Chondrocyte (in vitro differentiated cells): ENCODE measurements at regions not wholly inside any gene's neighbourhood (a gene's known extent, or its start where the extent isn't known, plus 50 kb on each side); places are given as distances from the start of the nearest gene placed in this dataset.

Experiments
- DNase-seq: peaks from one replicate; pipeline ENCODE4 v3.0.0; 2021; ENCODE audit warnings: mixed read lengths, low spot score
- H3K27ac Mint-ChIP-seq: one replicate; pipeline ENCODE4 v1.8.0; 2021; ENCODE audit warnings: mild to moderate bottlenecking, moderate library complexity, mixed read lengths; ENCODE audit not compliant: unreplicated experiment
- H3K27me3 Mint-ChIP-seq: 2 replicates; pipeline ENCODE4 v1.8.0; 2021; ENCODE audit warnings: low read depth, mixed read lengths
- H3K36me3 Mint-ChIP-seq: 2 replicates; pipeline ENCODE4 v1.8.0; 2021; ENCODE audit warnings: low read depth, mixed read lengths
- H3K4me1 Mint-ChIP-seq: 2 replicates; pipeline ENCODE4 v1.8.0; 2021; ENCODE audit warnings: low read depth, mild to moderate bottlenecking, mixed read lengths
- H3K4me3 Mint-ChIP-seq: one replicate; pipeline ENCODE4 v1.8.0; 2021; ENCODE audit warnings: mild to moderate bottlenecking, moderate library complexity, mixed read lengths; ENCODE audit not compliant: unreplicated experiment
- H3K9me3 Mint-ChIP-seq: 2 replicates; pipeline ENCODE4 v1.8.0; 2021; ENCODE audit warnings: low read depth, mixed read lengths
- CTCF ChIP-seq: fragments of 200-600 bp; sonication (generic); IDR thresholded peaks from 2 replicates; pipeline ENCODE4 v1.5.0; 2021; ENCODE audit warnings: antibody characterized with exemption, mild to moderate bottlenecking, moderate library complexity

- H3K9me3 Mint-ChIP-seq: no peaks in the 10 kb centered on the region
- no peak overlapping the region for H3K4me3 Mint-ChIP-seq
- no peaks in the 10 kb centered on the region for H3K27me3 Mint-ChIP-seq
- no peaks in the 10 kb centered on the region for H3K36me3 Mint-ChIP-seq
- TF ChIP-seq CTCF: no peak
- H3K4me1 Mint-ChIP-seq: peaks cover 80% of the 10 kb centered on the region
- no peak for DNase-seq
- H3K27ac Mint-ChIP-seq: peak overlapping the region; percentile 81
Measured at GRCh38 chr17:77444984-77445759, 304.4 kb downstream of the SEC14L1 start.

- TF ChIP-seq CTCF: no peak
- Mint-ChIP-seq H3K4me3 (no peak overlapping the region), H3K36me3 (no peaks in the 10 kb centered on the region), H3K27ac (peak overlapping the region; percentile 32), H3K27me3 (no peaks in the 10 kb centered on the region), H3K9me3 (no peaks in the 10 kb centered on the region), H3K4me1 (peaks cover 82% of the 10 kb centered on the region)
- no peak for DNase-seq
Measured at GRCh38 chr17:77445760-77446532, 305.2 kb downstream of the SEC14L1 start.

DNA sequence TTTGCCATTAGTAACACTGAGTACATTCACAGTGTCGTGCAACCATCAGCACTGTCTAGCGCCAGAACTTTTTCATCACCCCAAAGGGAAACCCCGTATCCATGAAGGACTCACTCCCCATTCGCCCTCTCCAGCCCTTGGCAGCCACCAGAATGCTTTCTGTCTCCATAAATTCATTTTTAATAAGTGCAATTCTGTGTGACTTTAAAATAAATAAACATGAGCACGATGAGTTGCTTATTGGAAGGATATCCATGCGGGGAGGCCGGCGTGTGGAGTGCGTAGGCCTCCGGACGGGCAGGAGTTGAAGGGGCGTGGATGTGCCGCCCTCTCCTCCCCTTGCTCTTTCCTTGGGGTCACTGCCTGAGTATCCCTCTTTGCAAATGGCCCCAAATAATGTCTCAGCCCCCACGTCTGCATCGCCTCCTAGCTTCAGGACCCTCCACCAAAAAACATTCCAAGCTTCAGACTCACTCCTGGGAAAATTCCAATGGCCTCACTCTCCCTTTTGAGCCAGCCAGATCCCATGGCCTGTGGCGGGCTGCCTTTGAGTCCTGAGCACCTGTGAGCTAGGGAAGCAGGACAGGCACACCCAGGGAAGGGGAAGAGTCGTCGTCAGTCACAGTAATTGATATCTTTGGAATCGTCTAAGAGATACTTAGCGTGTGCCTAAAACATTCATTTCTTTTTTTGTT lies 306.3 kb downstream of the SEC14L1 start:
- Mint-ChIP-seq H3K27ac (peak overlapping the region; percentile 67), H3K36me3 (no peaks in the 10 kb centered on the region), H3K4me1 (peaks cover 82% of the 10 kb centered on the region), H3K9me3 (no peaks in the 10 kb centered on the region), H3K27me3 (no peaks in the 10 kb centered on the region), H3K4me3 (no peak overlapping the region)
- DNase-seq: no peak
- TF ChIP-seq CTCF: no peak

DNA sequence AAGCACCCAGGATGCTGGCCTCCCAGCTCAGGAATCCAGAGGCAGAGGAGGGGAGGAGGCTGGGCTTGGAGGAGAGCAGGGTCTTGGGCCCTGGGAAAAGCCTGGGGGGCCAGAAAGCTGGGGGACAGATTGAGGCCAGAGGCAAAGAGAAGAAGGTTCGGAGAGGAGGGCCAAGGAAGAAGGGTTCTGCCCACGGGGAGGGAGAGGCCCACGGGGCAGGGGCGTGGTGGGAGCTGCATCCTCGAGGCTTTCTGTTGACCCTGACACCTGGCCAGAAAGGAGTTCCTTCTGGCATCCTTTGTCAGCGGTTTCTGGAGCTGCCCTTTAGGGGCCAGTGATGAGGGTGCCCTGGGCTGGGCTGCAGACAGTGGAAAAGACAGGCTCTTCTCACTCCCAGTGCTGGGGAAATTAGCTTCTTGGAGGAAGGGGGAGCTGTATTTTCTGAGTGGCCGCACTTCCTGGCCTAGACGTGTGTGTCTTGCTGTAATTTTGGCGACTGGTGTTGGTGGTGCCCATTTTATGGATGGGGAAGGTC lies 308.7 kb downstream of the SEC14L1 start:
- no peaks in the 10 kb centered on the region for H3K36me3 Mint-ChIP-seq
- peak overlapping the region; percentile 83 for H3K4me3 Mint-ChIP-seq
- H3K27ac Mint-ChIP-seq: peak overlapping the region; percentile 98
- no peak for TF ChIP-seq CTCF
- H3K27me3 Mint-ChIP-seq: no peaks in the 10 kb centered on the region
- H3K9me3 Mint-ChIP-seq: no peaks in the 10 kb centered on the region
- H3K4me1 Mint-ChIP-seq: peaks cover 84% of the 10 kb centered on the region
- DNase-seq: no peak
